ENCODE measurements at regions not wholly inside any gene's neighbourhood (a gene's known extent, or its start where the extent isn't known, plus 50 kb on each side); places are given as distances from the start of the nearest gene placed in this dataset.

GRCh38 chr6:11335826-11336225 is 103.4 kb upstream of the NEDD9 start:
- DNase-seq (ENCODE audit: unreplicated experiment) = no peak
- ChIA-PET CTCF (no interaction called here), POLR2A (no interaction called here)
- H3K9me3 Mint-ChIP-seq (ENCODE audit: unreplicated experiment) = peaks cover 2% of the 10 kb centered on the region
- BruUV-seq (replicated peaks) = no TSS peak
- no peaks in the 10 kb centered on the region for H3K27me3 Mint-ChIP-seq (ENCODE audit: insufficient read depth, unreplicated experiment)
- no peak overlapping the region for H3K27ac Mint-ChIP-seq (ENCODE audit: low read depth, unreplicated experiment)
- H3K4me1 Mint-ChIP-seq (ENCODE audit: insufficient read depth, unreplicated experiment) = peaks cover 4% of the 10 kb centered on the region
- intact Hi-C loops (cut with micrococcal nuclease) = no loop called here
- TF ChIP-seq CTCF (IDR thresholded peaks at IDR 0.05; ENCODE audit: unreplicated experiment) = no peak
- H3K4me3 Mint-ChIP-seq (ENCODE audit: unreplicated experiment) = no peak overlapping the region
- H3K36me3 Mint-ChIP-seq (ENCODE audit: insufficient read depth, unreplicated experiment) = no peaks in the 10 kb centered on the region

- H3K36me3 Mint-ChIP-seq (ENCODE audit: insufficient read depth, unreplicated experiment) = no peaks in the 10 kb centered on the region
- no peak overlapping the region for H3K4me3 Mint-ChIP-seq (ENCODE audit: unreplicated experiment)
- no peak overlapping the region for H3K27ac Mint-ChIP-seq (ENCODE audit: low read depth, unreplicated experiment)
- no peak for DNase-seq (ENCODE audit: unreplicated experiment)
- BruUV-seq (replicated peaks) = no TSS peak
- H3K27me3 Mint-ChIP-seq (ENCODE audit: insufficient read depth, unreplicated experiment) = no peaks in the 10 kb centered on the region
- intact Hi-C loops (cut with micrococcal nuclease) = no loop called here
- ChIA-PET CTCF (interaction anchor here (0.6 kb wide), 1 partner anchor 21 kb away, joined by 3 read pairs; no protein-coding TSS in a partner anchor), POLR2A (no interaction called here)
- no peak for TF ChIP-seq CTCF (IDR thresholded peaks at IDR 0.05; ENCODE audit: unreplicated experiment)
- H3K4me1 Mint-ChIP-seq (ENCODE audit: insufficient read depth, unreplicated experiment) = no peaks in the 10 kb centered on the region
- H3K9me3 Mint-ChIP-seq (ENCODE audit: unreplicated experiment) = no peaks in the 10 kb centered on the region
Measured at GRCh38 chr6:11333132-11333849, 100.8 kb upstream of the NEDD9 start.

- Mint-ChIP-seq H3K27me3 (ENCODE audit: insufficient read depth, unreplicated experiment) (no peaks in the 10 kb centered on the region), H3K4me3 (ENCODE audit: unreplicated experiment) (no peak overlapping the region), H3K9me3 (ENCODE audit: unreplicated experiment) (no peaks in the 10 kb centered on the region), H3K27ac (ENCODE audit: low read depth, unreplicated experiment) (no peak overlapping the region), H3K4me1 (ENCODE audit: insufficient read depth, unreplicated experiment) (no peaks in the 10 kb centered on the region), H3K36me3 (ENCODE audit: insufficient read depth, unreplicated experiment) (no peaks in the 10 kb centered on the region)
- intact Hi-C loops (cut with micrococcal nuclease) = no loop called here
- no TSS peak for BruUV-seq (replicated peaks)
- ChIA-PET POLR2A (no interaction called here), CTCF (no interaction called here)
- no peak for DNase-seq (ENCODE audit: unreplicated experiment)
- TF ChIP-seq CTCF (IDR thresholded peaks at IDR 0.05; ENCODE audit: unreplicated experiment) = no peak
Measured at GRCh38 chr6:11332463-11332862, 100.0 kb upstream of the NEDD9 start.

- CTCF ChIA-PET = no interaction called here
- intact Hi-C loops (cut with micrococcal nuclease) = no loop called here
- H3K9me3 Mint-ChIP-seq (ENCODE audit: unreplicated experiment) = no peaks in the 10 kb centered on the region
Measured at GRCh38 chr6:11331111-11331510, 98.6 kb upstream of the NEDD9 start.

More at GRCh38 chr6:11331111-11331510, 98.6 kb upstream of the NEDD9 start:
- POLR2A ChIA-PET = interaction anchor here (0.5 to 1.5 kb wide), 3 partner anchors 11 to 121 kb away, joined by 3 to 4 read pairs (median 4); no protein-coding TSS in a partner anchor
- Mint-ChIP-seq H3K27me3 (ENCODE audit: insufficient read depth, unreplicated experiment) (no peaks in the 10 kb centered on the region), H3K4me3 (ENCODE audit: unreplicated experiment) (no peak overlapping the region), H3K4me1 (ENCODE audit: insufficient read depth, unreplicated experiment) (no peaks in the 10 kb centered on the region), H3K36me3 (ENCODE audit: insufficient read depth, unreplicated experiment) (no peaks in the 10 kb centered on the region), H3K27ac (ENCODE audit: low read depth, unreplicated experiment) (no peak overlapping the region)
- no TSS peak for BruUV-seq (replicated peaks)
- no peak for DNase-seq (ENCODE audit: unreplicated experiment)
- TF ChIP-seq CTCF (IDR thresholded peaks at IDR 0.05; ENCODE audit: unreplicated experiment) = no peak
